ENCODE measurements at regions not wholly inside any gene's neighbourhood (a gene's known extent, or its start where the extent isn't known, plus 50 kb on each side); places are given as distances from the start of the nearest gene placed in this dataset.
"Not testable (repeated sequence)": the region's sequence is repeated elsewhere in the genome, so short reads cannot be mapped to it uniquely, and the experiment has no call there.

GRCh38 chr6:27168108-27168507 lies 79.4 kb upstream of the PRSS16 start:
- no peak for DNase-seq

GRCh38 chr6:27168586-27169443 lies 78.7 kb upstream of the PRSS16 start:
- DNase-seq: no peak

- not testable (repeated sequence) for DNase-seq
Observed at GRCh38 chr6:27172524-27173231, 74.8 kb upstream of the PRSS16 start.

- not testable (repeated sequence) for DNase-seq
Observed at GRCh38 chr6:27173232-27173601, 74.3 kb upstream of the PRSS16 start.

- DNase-seq: no peak
Observed at GRCh38 chr6:27174958-27175357, 72.5 kb upstream of the PRSS16 start.

- no peak for DNase-seq
Observed at GRCh38 chr6:27176096-27176495, 71.4 kb upstream of the PRSS16 start.

DNA sequence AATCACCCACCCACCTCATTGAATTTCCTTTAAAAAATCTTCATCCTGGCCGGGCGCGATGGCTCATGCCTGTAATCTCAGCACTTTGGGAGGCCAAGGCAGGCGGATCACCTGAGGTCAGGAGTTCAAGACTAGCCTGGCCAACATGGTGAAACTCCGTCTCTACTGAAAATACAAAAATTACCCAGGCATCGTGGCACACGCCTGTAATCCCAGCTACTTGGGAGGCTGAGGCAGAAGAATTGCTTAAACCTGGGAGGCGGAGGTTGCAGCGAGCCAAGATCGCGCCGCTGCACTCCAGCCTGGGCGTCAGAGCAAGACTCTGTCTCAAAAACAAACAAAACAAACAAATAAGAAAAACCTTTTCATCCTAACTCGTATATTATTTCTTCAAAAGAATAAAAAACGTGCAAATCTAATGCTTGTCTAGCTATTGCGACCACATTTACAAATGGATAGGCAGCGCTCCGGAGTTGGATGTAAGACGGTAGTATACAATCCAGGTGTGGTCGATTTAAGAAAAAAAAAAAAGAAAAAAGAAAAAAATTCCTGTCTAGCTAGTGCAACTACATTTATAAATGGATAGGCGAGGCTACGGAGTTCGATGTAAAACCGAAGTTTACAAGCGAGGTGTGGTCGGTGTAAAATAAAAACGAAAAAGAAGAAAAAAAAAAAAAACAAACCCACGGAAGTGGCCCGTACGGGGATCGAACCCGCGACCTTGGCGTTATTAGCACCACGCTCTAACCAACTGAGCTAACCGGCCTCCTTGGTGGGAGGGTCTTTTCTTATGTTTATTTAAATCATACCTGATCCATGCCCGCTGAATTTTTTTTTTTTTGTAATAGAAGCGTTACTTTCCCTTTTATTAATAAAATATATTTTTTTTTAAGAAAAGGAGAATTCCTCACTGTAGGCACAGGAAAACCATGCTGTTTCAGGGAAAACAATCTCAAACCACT lies 70.7 kb upstream of the PRSS16 start:
- peak; percentile 68 for DNase-seq

DNA sequence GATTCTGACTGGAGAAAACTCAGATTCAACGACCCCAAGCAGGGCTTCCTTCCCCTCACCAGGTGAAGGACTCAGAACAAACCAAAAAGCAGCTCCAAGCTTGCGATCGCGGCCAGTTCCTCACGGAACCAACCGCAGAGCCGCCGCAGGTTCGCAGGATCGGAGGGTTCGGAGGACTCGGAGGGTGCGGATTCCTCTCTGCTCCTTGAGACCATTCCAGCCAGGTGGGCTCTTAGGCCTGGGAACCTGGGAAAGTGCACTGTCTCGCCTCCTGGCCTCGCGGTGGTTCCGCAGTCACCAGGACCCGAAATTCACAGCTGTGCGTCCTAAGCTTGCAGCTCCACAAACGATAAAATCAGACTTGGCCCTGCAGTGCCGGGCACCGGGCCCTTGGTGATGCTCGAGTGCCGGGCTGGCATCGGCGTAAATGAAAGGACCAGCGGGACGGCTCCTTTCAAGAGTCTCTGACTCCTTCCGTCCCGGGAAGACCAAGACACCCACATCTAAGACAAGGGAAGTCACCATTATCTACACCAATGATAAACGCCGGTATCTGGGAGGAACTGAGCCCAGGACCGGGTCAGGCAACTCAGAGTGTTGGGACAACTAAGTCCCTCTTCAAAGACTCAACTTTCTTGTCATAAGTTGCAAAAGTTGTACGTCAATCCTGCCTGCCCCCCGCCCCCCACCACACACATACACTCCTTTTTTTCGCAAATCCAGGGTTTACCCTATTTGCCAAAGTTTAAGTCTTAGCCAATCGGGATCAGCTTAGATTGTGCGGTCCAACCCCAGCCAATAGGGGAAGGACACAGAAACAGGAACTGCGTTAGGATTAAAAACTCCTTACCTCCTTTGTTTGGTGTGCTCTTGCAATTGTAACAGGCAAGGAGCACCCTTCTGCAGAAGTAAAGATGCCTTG lies 69.8 kb upstream of the PRSS16 start:
- peak; percentile 76 for DNase-seq

GRCh38 chr6:27178407-27178730 lies 69.1 kb upstream of the PRSS16 start:
- no peak for DNase-seq

DNA sequence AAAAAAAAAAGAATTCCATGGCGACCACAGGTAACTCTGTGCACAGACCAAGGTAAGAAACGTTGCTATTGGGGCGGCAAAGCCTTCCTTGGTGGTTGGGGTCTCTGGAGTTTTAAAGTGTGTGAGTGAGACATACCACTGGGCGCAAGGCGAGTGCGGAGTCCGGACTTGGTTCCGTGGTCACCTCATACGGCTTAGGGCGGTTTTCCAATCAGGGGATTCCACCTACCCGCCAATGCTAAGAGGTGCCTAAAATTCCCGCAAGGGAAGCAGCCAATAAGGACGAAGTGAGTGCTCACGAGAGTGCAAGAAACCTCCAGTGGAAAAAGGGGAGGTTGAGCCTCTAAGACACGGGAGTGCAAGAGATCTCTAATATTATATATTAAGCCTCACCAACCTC lies 68.6 kb upstream of the PRSS16 start:
- no peak for DNase-seq

GRCh38 chr6:27183060-27183832 lies 64.3 kb upstream of the PRSS16 start:
- no peak for DNase-seq

DNA sequence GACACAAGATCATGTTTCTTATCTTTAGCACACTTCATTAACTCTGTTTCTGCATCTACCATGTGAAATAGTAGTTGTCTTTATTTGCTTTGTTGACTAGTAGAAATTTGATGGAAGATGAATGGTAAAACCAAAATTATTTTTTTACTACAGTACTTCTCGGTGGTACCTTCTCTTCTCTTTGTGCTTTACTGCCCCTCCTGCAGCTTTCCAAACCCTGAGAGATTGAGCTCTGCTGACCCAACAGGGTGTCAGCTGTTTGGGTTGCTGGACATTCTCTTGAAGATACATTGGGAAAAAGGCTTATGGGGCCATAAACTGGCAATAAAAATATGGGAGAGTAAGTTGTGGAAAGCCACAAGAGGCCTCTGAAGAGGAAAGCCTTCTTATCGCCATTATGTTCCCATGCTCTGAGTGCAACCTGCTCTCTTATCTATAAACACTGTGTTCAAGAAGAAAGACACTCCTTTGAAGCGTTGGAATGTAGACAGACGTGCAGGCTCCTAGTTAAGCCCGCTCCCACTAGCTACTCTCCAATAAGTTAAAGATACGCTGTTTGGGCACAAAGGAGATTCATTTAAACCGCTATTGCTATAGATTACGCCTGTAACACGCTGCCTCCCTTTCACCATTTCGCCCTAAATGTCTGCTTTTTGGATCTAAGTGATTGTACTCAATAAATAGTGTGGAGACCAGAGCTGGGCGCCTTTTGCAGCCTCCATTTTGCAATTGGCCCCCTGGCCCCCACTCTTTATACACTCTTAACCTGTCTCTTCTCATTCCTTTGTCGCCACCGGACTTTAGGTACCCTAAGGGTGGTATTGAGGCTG lies 60.1 kb upstream of the PRSS16 start:
- DNase-seq: no peak

GRCh38 chr6:27188061-27188884 lies 59.2 kb upstream of the PRSS16 start:
- peak; percentile 32 for DNase-seq

- peak; percentile 50 for DNase-seq
Observed at GRCh38 chr6:27188885-27189418, 58.5 kb upstream of the PRSS16 start.

DNA sequence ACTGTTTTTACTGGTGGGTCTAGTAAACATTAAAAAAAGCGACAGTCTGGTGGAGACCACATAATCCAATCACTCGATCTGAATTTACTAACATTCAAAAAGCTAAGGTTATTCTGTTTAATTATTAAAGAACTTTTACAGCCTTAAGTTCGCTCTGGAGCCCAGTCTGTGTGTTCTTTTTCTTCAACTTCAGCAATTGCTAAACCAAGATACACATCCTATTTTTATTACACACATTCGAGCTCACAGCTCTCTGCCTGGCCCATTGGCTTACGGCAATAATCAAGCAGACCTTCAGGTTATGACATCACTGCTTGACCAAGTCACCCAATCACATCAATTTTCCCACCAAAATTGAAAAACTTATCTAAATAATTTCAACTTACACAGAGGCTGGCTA lies 57.4 kb upstream of the PRSS16 start:
- no peak for DNase-seq

DNA sequence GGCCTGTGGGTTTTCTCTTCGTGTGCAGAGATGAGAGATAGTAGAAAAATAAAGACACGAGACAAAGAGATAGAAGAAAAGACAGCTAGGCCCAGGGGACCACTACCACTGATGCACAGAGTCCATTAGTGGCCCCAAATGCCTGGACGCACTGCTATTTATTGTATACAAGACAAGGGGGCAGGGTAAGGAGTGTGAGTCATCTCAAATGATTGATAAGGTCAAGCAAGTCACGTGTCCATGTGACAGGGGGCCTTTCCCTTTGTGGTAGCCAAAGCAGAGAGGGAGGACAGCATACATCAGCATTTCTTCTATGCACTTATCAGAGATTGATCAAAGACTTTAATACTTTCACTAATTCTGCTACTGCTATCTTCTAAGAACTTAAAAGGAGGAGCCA lies 53.0 kb upstream of the PRSS16 start:
- not testable (repeated sequence) for DNase-seq

DNA sequence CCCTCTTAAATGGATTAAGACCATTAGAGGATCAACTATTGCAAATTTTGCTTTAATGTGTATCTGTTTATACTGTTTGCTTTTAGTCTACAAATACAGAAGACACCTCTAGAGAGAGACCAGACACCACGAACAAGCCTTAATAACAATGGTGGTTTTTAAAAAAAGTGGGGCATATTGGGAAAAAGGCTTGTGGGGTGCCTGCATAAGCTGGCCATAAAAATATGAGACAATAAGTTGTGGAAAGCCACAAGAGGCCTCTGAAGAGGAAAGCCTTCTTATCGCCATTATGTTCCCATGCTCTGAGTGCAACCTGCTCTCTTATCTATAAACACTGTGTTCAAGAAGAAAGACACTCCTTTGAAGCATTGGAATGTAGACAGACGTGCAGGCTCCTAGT lies 52.0 kb upstream of the PRSS16 start:
- not testable (repeated sequence) for DNase-seq

Data from activated naive CD4-positive, alpha-beta T cell treated with anti-CD3 and anti-CD28 coated beads, Interleukin-2, amount 50 U/mL, for 16 hours (primary cell).